Tongue (tissue), 1 donor: ENCODE measurements at regions not wholly inside any gene's neighbourhood (a gene's known extent, or its start where the extent isn't known, plus 50 kb on each side); places are given as distances from the start of the nearest gene placed in this dataset.

Experiments
- DNase-seq: peaks from one replicate; pipeline ENCODE4 v3.0.0-alpha.2; 2015

DNA sequence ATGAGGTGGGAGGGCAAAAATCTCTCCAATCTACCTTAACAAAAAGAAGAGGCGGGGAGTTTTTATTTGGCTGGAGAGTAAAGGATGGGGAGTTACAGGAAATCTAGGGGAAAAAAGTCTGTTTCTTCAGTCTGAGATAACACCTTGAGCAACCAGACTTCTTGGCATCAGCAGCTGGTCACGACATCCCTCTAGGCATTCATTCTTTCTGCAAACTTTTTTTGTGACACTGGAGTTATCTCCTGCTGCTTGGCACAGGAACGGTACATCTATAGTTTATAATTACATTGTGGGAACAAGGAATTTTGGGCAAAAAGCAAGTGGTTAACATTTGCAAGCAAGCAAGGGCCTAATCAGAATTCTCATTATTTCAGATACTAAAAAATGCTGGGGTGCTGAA, 50.6 kb upstream of the IFNGR1 start:
- DNase-seq: no peak

DNA sequence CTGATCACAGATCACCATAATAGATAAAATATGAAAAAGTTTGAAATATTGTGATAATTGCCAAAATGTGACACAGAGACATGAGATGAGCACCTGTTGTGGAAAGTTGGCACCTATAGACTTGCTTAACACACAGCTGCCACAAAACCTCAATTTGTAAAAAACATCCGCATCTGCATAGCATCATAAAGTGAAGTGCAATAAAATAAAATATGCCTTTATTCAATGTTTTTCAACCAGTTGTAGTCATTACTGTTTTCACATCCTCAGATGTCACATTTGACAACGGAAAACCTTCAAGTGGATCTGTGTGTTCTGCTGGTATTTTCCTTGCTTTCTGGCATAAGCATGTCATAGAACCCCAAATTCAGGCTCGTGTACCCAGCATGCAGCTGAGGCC, 50.2 kb upstream of the IFNGR1 start:
- peak; percentile 27 for DNase-seq
